ENCODE measurements at regions not wholly inside any gene's neighbourhood (a gene's known extent, or its start where the extent isn't known, plus 50 kb on each side); places are given as distances from the start of the nearest gene placed in this dataset.

DNA sequence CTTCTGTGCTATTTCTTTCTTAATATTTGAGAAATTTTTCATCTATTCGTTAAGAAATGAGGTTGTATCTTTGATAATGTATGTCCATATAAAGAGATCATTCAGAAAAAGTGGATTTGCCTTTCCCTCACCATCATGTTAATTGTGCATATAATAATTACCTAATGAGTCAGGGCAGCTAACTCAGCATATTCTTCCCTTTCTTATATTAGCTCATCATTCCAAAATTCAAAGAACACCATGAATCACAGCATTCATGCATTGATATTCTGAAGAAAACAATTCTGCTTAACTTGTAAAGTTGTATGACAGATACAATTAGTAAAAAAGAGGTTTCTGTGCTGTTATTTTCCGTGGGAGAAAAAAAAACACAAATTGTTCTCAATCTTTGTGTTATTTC lies 630.6 kb downstream of the TLE1 start:
- TF ChIP-seq, protein P1, sequence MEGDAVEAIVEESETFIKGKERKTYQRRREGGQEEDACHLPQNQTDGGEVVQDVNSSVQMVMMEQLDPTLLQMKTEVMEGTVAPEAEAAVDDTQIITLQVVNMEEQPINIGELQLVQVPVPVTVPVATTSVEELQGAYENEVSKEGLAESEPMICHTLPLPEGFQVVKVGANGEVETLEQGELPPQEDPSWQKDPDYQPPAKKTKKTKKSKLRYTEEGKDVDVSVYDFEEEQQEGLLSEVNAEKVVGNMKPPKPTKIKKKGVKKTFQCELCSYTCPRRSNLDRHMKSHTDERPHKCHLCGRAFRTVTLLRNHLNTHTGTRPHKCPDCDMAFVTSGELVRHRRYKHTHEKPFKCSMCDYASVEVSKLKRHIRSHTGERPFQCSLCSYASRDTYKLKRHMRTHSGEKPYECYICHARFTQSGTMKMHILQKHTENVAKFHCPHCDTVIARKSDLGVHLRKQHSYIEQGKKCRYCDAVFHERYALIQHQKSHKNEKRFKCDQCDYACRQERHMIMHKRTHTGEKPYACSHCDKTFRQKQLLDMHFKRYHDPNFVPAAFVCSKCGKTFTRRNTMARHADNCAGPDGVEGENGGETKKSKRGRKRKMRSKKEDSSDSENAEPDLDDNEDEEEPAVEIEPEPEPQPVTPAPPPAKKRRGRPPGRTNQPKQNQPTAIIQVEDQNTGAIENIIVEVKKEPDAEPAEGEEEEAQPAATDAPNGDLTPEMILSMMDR (IDR thresholded peaks at IDR 0.05), result no peak
- TF ChIP-seq POLR2A (IDR thresholded peaks at IDR 0.05), result no peak
- no peak for TF ChIP-seq EP300 (IDR thresholded peaks at IDR 0.05)
